ENCODE measurements at regions not wholly inside any gene's neighbourhood (a gene's known extent, or its start where the extent isn't known, plus 50 kb on each side); places are given as distances from the start of the nearest gene placed in this dataset.

DNA sequence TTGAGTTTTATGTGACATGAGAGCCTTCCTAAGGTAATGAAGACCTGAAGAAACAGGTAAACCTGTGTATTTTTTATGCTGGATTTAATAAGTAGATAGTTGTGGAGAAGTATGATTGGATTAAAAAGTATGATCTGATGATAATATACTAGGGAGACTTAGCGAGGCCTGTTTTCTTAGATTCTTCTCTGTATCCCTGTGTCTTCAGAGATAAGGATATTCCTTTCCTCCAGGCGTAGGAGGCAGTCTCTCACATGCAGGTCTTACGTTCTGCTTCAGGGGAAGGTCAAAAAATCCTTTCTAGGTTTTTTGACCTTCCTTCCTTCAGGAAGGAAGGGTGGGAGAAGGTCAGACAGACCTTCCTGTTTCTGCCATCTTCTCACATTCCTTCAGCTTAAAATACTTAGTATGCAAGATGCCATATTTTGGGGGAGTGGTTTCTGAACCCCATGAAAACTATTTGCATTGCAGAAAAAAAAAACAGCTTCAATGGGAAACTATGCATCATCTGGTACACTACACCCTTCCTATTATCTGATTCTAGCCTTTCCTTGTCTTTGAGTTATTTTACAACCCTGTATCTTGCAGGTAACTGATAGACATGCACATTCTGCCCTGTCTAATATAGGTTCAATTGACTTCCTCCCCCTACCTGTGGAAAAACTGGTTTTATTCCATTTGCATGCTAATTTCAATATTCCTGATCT, 57.3 kb upstream of the ZNF608 start:
- TF ChIP-seq, protein P1, sequence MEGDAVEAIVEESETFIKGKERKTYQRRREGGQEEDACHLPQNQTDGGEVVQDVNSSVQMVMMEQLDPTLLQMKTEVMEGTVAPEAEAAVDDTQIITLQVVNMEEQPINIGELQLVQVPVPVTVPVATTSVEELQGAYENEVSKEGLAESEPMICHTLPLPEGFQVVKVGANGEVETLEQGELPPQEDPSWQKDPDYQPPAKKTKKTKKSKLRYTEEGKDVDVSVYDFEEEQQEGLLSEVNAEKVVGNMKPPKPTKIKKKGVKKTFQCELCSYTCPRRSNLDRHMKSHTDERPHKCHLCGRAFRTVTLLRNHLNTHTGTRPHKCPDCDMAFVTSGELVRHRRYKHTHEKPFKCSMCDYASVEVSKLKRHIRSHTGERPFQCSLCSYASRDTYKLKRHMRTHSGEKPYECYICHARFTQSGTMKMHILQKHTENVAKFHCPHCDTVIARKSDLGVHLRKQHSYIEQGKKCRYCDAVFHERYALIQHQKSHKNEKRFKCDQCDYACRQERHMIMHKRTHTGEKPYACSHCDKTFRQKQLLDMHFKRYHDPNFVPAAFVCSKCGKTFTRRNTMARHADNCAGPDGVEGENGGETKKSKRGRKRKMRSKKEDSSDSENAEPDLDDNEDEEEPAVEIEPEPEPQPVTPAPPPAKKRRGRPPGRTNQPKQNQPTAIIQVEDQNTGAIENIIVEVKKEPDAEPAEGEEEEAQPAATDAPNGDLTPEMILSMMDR (conservative IDR thresholded peaks at IDR 0.05; ENCODE audit: low read depth, low read length) = no peak
- TF ChIP-seq EZH2 (IDR thresholded peaks at IDR 0.05; ENCODE audit: low read length, unreplicated experiment) = no peak
- TF ChIP-seq EZH2phosphoT487 (IDR thresholded peaks at IDR 0.05; ENCODE audit: borderline replicate concordance, low read length) = no peak
